ENCODE measurements at regions not wholly inside any gene's neighbourhood (a gene's known extent, or its start where the extent isn't known, plus 50 kb on each side); places are given as distances from the start of the nearest gene placed in this dataset.

GRCh38 chr4:100799761-100800539, 282.1 kb upstream of the EMCN start:
- no peak for DNase-seq

GRCh38 chr4:100797791-100798190, 280.0 kb upstream of the EMCN start:
- DNase-seq = no peak

- DNase-seq = no peak
These were observed 279.5 kb upstream of the EMCN start for GRCh38 chr4:100797356-100797755.

GRCh38 chr4:100796332-100796731, 278.5 kb upstream of the EMCN start:
- no peak for DNase-seq

- no peak for DNase-seq
These were observed 277.8 kb upstream of the EMCN start for GRCh38 chr4:100795581-100795980.

GRCh38 chr4:100790836-100791615, 273.2 kb upstream of the EMCN start:
- no peak for DNase-seq

GRCh38 chr4:100789991-100790390, 272.2 kb upstream of the EMCN start:
- DNase-seq = no peak

GRCh38 chr4:100786481-100786880, 268.7 kb upstream of the EMCN start:
- DNase-seq = no peak

- no peak for DNase-seq
These were observed 264.5 kb upstream of the EMCN start for GRCh38 chr4:100782356-100782755.

GRCh38 chr4:100781435-100781834, 263.6 kb upstream of the EMCN start:
- no peak for DNase-seq

GRCh38 chr4:100780126-100780525, 262.3 kb upstream of the EMCN start:
- no peak for DNase-seq

GRCh38 chr4:100778431-100778830, 260.6 kb upstream of the EMCN start:
- no peak for DNase-seq

GRCh38 chr4:100762738-100763137, 244.9 kb upstream of the EMCN start:
- no peak for DNase-seq

GRCh38 chr4:100754751-100755150, 236.9 kb upstream of the EMCN start:
- no peak for DNase-seq

- DNase-seq = no peak
These were observed 228.4 kb upstream of the EMCN start for GRCh38 chr4:100746141-100746739.

GRCh38 chr4:100742045-100742444, 224.2 kb upstream of the EMCN start:
- no peak for DNase-seq

GRCh38 chr4:100739426-100739825, 221.6 kb upstream of the EMCN start:
- no peak for DNase-seq

- DNase-seq = no peak
These were observed 220.7 kb upstream of the EMCN start for GRCh38 chr4:100738196-100739165.

GRCh38 chr4:100736641-100737451, 219.0 kb upstream of the EMCN start:
- DNase-seq = no peak

GRCh38 chr4:100728861-100729260, 211.0 kb upstream of the EMCN start:
- no peak for DNase-seq

- DNase-seq = no peak
These were observed 205.1 kb upstream of the EMCN start for GRCh38 chr4:100722866-100723459.

Data from COR-L47 (cell line).